Neutrophil (primary cell): ENCODE measurements at regions not wholly inside any gene's neighbourhood (a gene's known extent, or its start where the extent isn't known, plus 50 kb on each side); places are given as distances from the start of the nearest gene placed in this dataset.

Source experiments
- H3K27ac ChIP-seq: fragments of 200-600 bp; sonication (generic); 2 replicates; pipeline ENCODE4 v1.5.1; 2016; ENCODE audit warnings: mild to moderate bottlenecking, moderate library complexity
- H3K27me3 ChIP-seq: fragments of 200-600 bp; sonication (generic); 2 replicates; pipeline ENCODE4 v1.6.0; 2016; ENCODE audit warnings: mild to moderate bottlenecking
- H3K36me3 ChIP-seq: fragments of 200-600 bp; sonication (generic); 2 replicates; pipeline ENCODE4 v1.5.1; 2017
- H3K4me1 ChIP-seq, 2 experiments: fragments of 200-600 bp in 1 of 2; sonication (generic) in 1 of 2; 1 replicate in 1 of 2; 2 replicates in 1 of 2; pipeline versions ENCODE4 v1.5.1 to v1.6.1; 2013 to 2016; ENCODE audit warnings: low read depth in 1 of 2, low read length in 1 of 2, mild to moderate bottlenecking in 1 of 2, moderate library complexity in 1 of 2; ENCODE audit not compliant: control insufficient read depth in 1 of 2, insufficient read depth in 1 of 2
- H3K4me3 ChIP-seq, 2 experiments: fragments of 200-600 bp in 1 of 2; sonication (generic) in 1 of 2; 1 replicate in 1 of 2; 2 replicates in 1 of 2; pipeline ENCODE4 v1.5.1; 2013 to 2016; ENCODE audit warnings: low read depth in 1 of 2, low read length in 1 of 2, mild to moderate bottlenecking in 1 of 2, moderate library complexity in 1 of 2
- H3K9me3 ChIP-seq: fragments of 200-600 bp; sonication (generic); 2 replicates; pipeline ENCODE4 v1.5.1; 2016
- TF ChIP-seq, protein P1 (sequence below): fragments of 200-600 bp; sonication (generic); IDR thresholded peaks from 2 replicates; pipeline ENCODE4 v1.5.1; 2016; ENCODE audit warnings: antibody characterized with exemption

- H3K27me3 ChIP-seq, result peaks cover 12% of the 10 kb centered on the region
- H3K4me3 ChIP-seq, result no peak overlapping the region
- H3K9me3 ChIP-seq, result no peaks in the 10 kb centered on the region
- no peaks in the 10 kb centered on the region for H3K36me3 ChIP-seq
- H3K27ac ChIP-seq, result no peak overlapping the region
- TF ChIP-seq, protein P1, sequence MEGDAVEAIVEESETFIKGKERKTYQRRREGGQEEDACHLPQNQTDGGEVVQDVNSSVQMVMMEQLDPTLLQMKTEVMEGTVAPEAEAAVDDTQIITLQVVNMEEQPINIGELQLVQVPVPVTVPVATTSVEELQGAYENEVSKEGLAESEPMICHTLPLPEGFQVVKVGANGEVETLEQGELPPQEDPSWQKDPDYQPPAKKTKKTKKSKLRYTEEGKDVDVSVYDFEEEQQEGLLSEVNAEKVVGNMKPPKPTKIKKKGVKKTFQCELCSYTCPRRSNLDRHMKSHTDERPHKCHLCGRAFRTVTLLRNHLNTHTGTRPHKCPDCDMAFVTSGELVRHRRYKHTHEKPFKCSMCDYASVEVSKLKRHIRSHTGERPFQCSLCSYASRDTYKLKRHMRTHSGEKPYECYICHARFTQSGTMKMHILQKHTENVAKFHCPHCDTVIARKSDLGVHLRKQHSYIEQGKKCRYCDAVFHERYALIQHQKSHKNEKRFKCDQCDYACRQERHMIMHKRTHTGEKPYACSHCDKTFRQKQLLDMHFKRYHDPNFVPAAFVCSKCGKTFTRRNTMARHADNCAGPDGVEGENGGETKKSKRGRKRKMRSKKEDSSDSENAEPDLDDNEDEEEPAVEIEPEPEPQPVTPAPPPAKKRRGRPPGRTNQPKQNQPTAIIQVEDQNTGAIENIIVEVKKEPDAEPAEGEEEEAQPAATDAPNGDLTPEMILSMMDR, result no peak
- no peaks in the 10 kb centered on the region for H3K4me1 ChIP-seq
Observed at GRCh38 chr12:112559784-112560183, 141.0 kb downstream of the PTPN11 start.

- no peaks in the 10 kb centered on the region for H3K4me1 ChIP-seq
- no peaks in the 10 kb centered on the region for H3K27me3 ChIP-seq
- H3K36me3 ChIP-seq, result no peaks in the 10 kb centered on the region
- TF ChIP-seq, protein P1, result no peak
- H3K4me3 ChIP-seq, result no peak overlapping the region
- H3K9me3 ChIP-seq, result no peaks in the 10 kb centered on the region
- H3K27ac ChIP-seq, result no peak overlapping the region
Observed at GRCh38 chr12:112564160-112564784, 145.5 kb downstream of the PTPN11 start.

GRCh38 chr12:112568641-112569040, 149.9 kb downstream of the PTPN11 start:
- no peak overlapping the region for H3K4me3 ChIP-seq
- peaks cover 13% of the 10 kb centered on the region for H3K27me3 ChIP-seq
- H3K27ac ChIP-seq, result no peak overlapping the region
- H3K36me3 ChIP-seq, result no peaks in the 10 kb centered on the region
- TF ChIP-seq, protein P1, result no peak
- no peaks in the 10 kb centered on the region for H3K4me1 ChIP-seq
- no peaks in the 10 kb centered on the region for H3K9me3 ChIP-seq

GRCh38 chr12:112570096-112570495, 151.3 kb downstream of the PTPN11 start:
- Histone ChIP-seq H3K9me3 (no peaks in the 10 kb centered on the region), H3K27ac (no peak overlapping the region), H3K27me3 (peaks cover 27% of the 10 kb centered on the region), H3K4me3 (no peak overlapping the region), H3K4me1 (no peaks in the 10 kb centered on the region), H3K36me3 (no peaks in the 10 kb centered on the region)
- TF ChIP-seq, protein P1, result no peak

DNA sequence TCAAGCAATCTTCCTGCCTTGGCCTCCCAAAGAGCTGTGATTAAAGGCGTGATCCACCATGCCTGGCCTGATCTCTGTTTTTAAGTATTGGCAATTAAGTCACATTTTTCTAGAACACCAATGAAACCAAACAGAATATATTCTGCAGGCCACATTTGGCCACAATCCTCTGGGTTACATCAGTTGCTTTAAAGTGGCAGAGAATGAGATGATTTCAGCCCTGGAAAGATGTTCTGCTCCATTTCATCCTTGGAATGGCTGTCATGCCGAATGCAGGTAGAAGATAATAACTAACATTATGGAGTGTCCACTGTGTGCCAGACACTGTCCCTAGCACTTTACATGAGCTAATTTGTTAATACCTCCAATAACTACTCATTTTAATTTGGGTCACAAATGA, 154.4 kb downstream of the PTPN11 start:
- H3K4me3 ChIP-seq, result no peak overlapping the region
- TF ChIP-seq, protein P1, result no peak
- H3K27me3 ChIP-seq, result peaks cover 57% of the 10 kb centered on the region
- H3K36me3 ChIP-seq, result no peaks in the 10 kb centered on the region
- no peaks in the 10 kb centered on the region for H3K4me1 ChIP-seq
- no peak overlapping the region for H3K27ac ChIP-seq
- H3K9me3 ChIP-seq, result no peaks in the 10 kb centered on the region
